VCaP (cell line): ENCODE measurements at regions not wholly inside any gene's neighbourhood (a gene's known extent, or its start where the extent isn't known, plus 50 kb on each side); places are given as distances from the start of the nearest gene placed in this dataset.

Source experiments
- H3K27ac ChIP-seq: fragments of 450-650 bp; 2 replicates; pipeline ENCODE4 v1.5.1; 2017
- CTCF ChIP-seq: fragments of 450-650 bp; conservative IDR thresholded peaks from 2 replicates; pipeline ENCODE4 v1.5.1; 2017; ENCODE audit warnings: mild to moderate bottlenecking, moderate library complexity

- no peak overlapping the region for H3K27ac ChIP-seq
- TF ChIP-seq CTCF: no peak
Observed at GRCh38 chr3:118207271-118207670, 827.4 kb downstream of the IGSF11 start.

GRCh38 chr3:118208642-118209041 lies 826.0 kb downstream of the IGSF11 start:
- no peak for TF ChIP-seq CTCF
- no peak overlapping the region for H3K27ac ChIP-seq

- no peak for TF ChIP-seq CTCF
- no peak overlapping the region for H3K27ac ChIP-seq
Observed at GRCh38 chr3:118213892-118214291, 820.8 kb downstream of the IGSF11 start.

GRCh38 chr3:118226206-118226605 lies 808.4 kb downstream of the IGSF11 start:
- H3K27ac ChIP-seq: no peak overlapping the region
- no peak for TF ChIP-seq CTCF

- no peak overlapping the region for H3K27ac ChIP-seq
- no peak for TF ChIP-seq CTCF
Observed at GRCh38 chr3:118227191-118227590, 807.5 kb downstream of the IGSF11 start.

GRCh38 chr3:118228151-118228550 lies 806.5 kb downstream of the IGSF11 start:
- no peak for TF ChIP-seq CTCF
- no peak overlapping the region for H3K27ac ChIP-seq

GRCh38 chr3:118229196-118229595 lies 805.5 kb downstream of the IGSF11 start:
- TF ChIP-seq CTCF: no peak
- H3K27ac ChIP-seq: no peak overlapping the region

- TF ChIP-seq CTCF: no peak
- H3K27ac ChIP-seq: no peak overlapping the region
Observed at GRCh38 chr3:118231578-118231977, 803.1 kb downstream of the IGSF11 start.
